Astrocyte (in vitro differentiated cells and primary cell): ENCODE measurements at regions not wholly inside any gene's neighbourhood (a gene's known extent, or its start where the extent isn't known, plus 50 kb on each side); places are given as distances from the start of the nearest gene placed in this dataset.

Experiments
- DNase-seq: peaks from one replicate; pipeline ENCODE4 v3.0.0-alpha.2; 2010; ENCODE audit warnings: low read depth
- FAIRE-seq: peaks from 2 replicates; lab custom pipeline; 2011; peaks lifted over from hg19 to GRCh38; lab: Jason Lieb, UNC
- H2AFZ ChIP-seq: 2 replicates; pipeline ENCODE4 v1.6.0; 2012; ENCODE audit warnings: low read depth, low read length, inconsistent platforms
- H3K27ac ChIP-seq: 2 replicates; pipeline ENCODE4 v1.5.1; 2011; ENCODE audit warnings: low read depth, low read length, inconsistent platforms
- H3K27me3 ChIP-seq: 2 replicates; pipeline ENCODE4 v1.6.0; 2011; ENCODE audit warnings: low read length, inconsistent platforms; ENCODE audit not compliant: insufficient read depth
- H3K36me3 ChIP-seq: 2 replicates; pipeline ENCODE4 v1.5.1; 2011; ENCODE audit warnings: low read length, inconsistent platforms; ENCODE audit not compliant: insufficient read depth
- H3K4me1 ChIP-seq: 2 replicates; pipeline ENCODE4 v1.5.1; 2011; ENCODE audit warnings: low read length, inconsistent platforms; ENCODE audit not compliant: insufficient read depth
- H3K4me2 ChIP-seq: 2 replicates; pipeline ENCODE4 v1.6.0; 2012; ENCODE audit warnings: low read length, inconsistent platforms
- H3K4me3 ChIP-seq: 2 replicates; pipeline ENCODE4 v1.5.1; 2011; ENCODE audit warnings: low read depth, mild to moderate bottlenecking, low read length, inconsistent platforms; ENCODE audit not compliant: insufficient read depth
- H3K79me2 ChIP-seq: 2 replicates; pipeline ENCODE4 v1.6.0; 2012; ENCODE audit warnings: mild to moderate bottlenecking, low read length, inconsistent platforms; ENCODE audit not compliant: insufficient read depth
- H3K9ac ChIP-seq: 2 replicates; pipeline ENCODE4 v1.6.0; 2012; ENCODE audit warnings: mild to moderate bottlenecking, low read length, inconsistent platforms
- H3K9me3 ChIP-seq: 2 replicates; pipeline ENCODE4 v1.5.1; 2012; ENCODE audit warnings: low read depth, mild to moderate bottlenecking, low read length, inconsistent platforms; ENCODE audit not compliant: insufficient read depth
- H4K20me1 ChIP-seq: 2 replicates; pipeline ENCODE4 v1.6.0; 2012; ENCODE audit warnings: low read length, inconsistent platforms; ENCODE audit not compliant: insufficient read depth
- H3K27ac Mint-ChIP-seq: one replicate; pipeline ENCODE4 v1.8.0; 2021; ENCODE audit warnings: mild to moderate bottlenecking, mixed read lengths; ENCODE audit not compliant: unreplicated experiment
- H3K27me3 Mint-ChIP-seq: one replicate; pipeline ENCODE4 v1.8.0; 2021; ENCODE audit warnings: low read depth, mixed read lengths; ENCODE audit not compliant: unreplicated experiment
- H3K36me3 Mint-ChIP-seq: one replicate; pipeline ENCODE4 v1.8.0; 2021; ENCODE audit warnings: low read depth, mixed read lengths; ENCODE audit not compliant: unreplicated experiment
- H3K4me1 Mint-ChIP-seq: one replicate; pipeline ENCODE4 v1.8.0; 2021; ENCODE audit warnings: low read depth, mixed read lengths; ENCODE audit not compliant: unreplicated experiment
- H3K4me3 Mint-ChIP-seq: one replicate; pipeline ENCODE4 v1.8.0; 2021; ENCODE audit warnings: mild to moderate bottlenecking, moderate library complexity, mixed read lengths; ENCODE audit not compliant: unreplicated experiment
- H3K9me3 Mint-ChIP-seq: one replicate; pipeline ENCODE4 v1.8.0; 2021; ENCODE audit warnings: mild to moderate bottlenecking, mixed read lengths; ENCODE audit not compliant: unreplicated experiment
- EZH2 ChIP-seq: IDR thresholded peaks from 2 replicates; pipeline ENCODE4 v1.6.1; 2012; ENCODE audit warnings: mild to moderate bottlenecking, low read length, inconsistent platforms; ENCODE audit not compliant: insufficient read depth
- TF ChIP-seq, protein P1 (sequence below): IDR thresholded peaks from 2 replicates; pipeline ENCODE4 v1.5.1; 2011; ENCODE audit warnings: low read depth, mild to moderate bottlenecking, inconsistent platforms, low read length, moderate library complexity; ENCODE audit not compliant: insufficient read depth

DNA sequence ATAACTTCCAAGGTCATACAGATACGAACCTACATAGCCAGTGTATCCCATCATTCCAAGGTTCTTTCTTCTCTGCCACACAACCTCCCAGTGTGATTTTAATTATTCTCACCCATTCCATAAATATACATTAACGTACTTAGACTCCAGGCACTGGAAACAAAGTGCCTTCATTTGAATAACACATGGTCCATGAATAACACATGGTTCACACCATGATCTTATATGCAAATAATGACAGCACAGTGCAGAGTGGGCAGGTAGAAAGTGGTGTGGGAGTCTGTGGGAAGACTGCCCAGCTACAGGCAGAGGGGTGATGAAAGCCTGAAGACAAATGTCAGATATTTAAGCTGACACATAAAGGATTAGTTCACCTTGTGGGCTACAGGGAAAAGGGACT lies 425.2 kb downstream of the HACE1 start:
- H3K4me3 ChIP-seq = no peak overlapping the region
- H3K27me3 ChIP-seq = no peaks in the 10 kb centered on the region
- no peaks in the 10 kb centered on the region for H3K79me2 ChIP-seq
- no peak for FAIRE-seq
- H3K9me3 ChIP-seq = no peaks in the 10 kb centered on the region
- Mint-ChIP-seq H3K4me3 (no peak overlapping the region), H3K36me3 (no peaks in the 10 kb centered on the region), H3K27me3 (no peaks in the 10 kb centered on the region), H3K27ac (no peak overlapping the region), H3K4me1 (no peaks in the 10 kb centered on the region), H3K9me3 (no peaks in the 10 kb centered on the region)
- H4K20me1 ChIP-seq = no peaks in the 10 kb centered on the region
- no peak for TF ChIP-seq EZH2
- TF ChIP-seq, protein P1, sequence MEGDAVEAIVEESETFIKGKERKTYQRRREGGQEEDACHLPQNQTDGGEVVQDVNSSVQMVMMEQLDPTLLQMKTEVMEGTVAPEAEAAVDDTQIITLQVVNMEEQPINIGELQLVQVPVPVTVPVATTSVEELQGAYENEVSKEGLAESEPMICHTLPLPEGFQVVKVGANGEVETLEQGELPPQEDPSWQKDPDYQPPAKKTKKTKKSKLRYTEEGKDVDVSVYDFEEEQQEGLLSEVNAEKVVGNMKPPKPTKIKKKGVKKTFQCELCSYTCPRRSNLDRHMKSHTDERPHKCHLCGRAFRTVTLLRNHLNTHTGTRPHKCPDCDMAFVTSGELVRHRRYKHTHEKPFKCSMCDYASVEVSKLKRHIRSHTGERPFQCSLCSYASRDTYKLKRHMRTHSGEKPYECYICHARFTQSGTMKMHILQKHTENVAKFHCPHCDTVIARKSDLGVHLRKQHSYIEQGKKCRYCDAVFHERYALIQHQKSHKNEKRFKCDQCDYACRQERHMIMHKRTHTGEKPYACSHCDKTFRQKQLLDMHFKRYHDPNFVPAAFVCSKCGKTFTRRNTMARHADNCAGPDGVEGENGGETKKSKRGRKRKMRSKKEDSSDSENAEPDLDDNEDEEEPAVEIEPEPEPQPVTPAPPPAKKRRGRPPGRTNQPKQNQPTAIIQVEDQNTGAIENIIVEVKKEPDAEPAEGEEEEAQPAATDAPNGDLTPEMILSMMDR = no peak
- no peak overlapping the region for H3K4me2 ChIP-seq
- H3K27ac ChIP-seq = no peak overlapping the region
- H2AFZ ChIP-seq = no peak overlapping the region
- no peak overlapping the region for H3K9ac ChIP-seq
- no peaks in the 10 kb centered on the region for H3K4me1 ChIP-seq
- no peaks in the 10 kb centered on the region for H3K36me3 ChIP-seq
- DNase-seq = no peak

DNA sequence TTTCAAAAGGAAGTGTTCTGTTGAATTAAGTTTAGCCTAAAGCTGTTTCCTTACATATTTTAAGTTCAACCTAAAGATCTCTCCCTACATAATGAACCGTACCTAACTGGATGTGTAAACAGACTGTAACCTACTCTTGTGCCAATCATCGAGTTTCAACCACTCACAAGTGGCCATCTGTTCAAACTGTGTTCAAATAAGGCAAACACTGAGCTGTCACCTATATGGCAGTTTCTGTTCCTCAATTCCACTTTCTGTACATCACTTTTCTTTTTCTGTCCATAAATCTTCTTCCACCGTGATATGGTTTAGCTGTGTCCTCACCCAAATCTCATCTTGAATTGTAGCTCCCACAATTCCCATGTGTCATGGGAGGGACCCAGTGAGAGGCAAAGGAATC lies 428.6 kb downstream of the HACE1 start:
- Histone ChIP-seq H4K20me1 (no peaks in the 10 kb centered on the region), H3K9me3 (no peaks in the 10 kb centered on the region), H3K27me3 (no peaks in the 10 kb centered on the region), H3K4me2 (no peak overlapping the region), H3K4me3 (no peak overlapping the region), H3K27ac (no peak overlapping the region), H3K36me3 (no peaks in the 10 kb centered on the region), H3K9ac (no peak overlapping the region), H3K4me1 (no peaks in the 10 kb centered on the region), H2AFZ (no peak overlapping the region), H3K79me2 (no peaks in the 10 kb centered on the region)
- no peaks in the 10 kb centered on the region for H3K36me3 Mint-ChIP-seq
- no peak overlapping the region for H3K27ac Mint-ChIP-seq
- no peaks in the 10 kb centered on the region for H3K27me3 Mint-ChIP-seq
- TF ChIP-seq EZH2 = no peak
- TF ChIP-seq, protein P1 = no peak
- H3K9me3 Mint-ChIP-seq = no peaks in the 10 kb centered on the region
- no peak overlapping the region for H3K4me3 Mint-ChIP-seq
- no peak for FAIRE-seq
- H3K4me1 Mint-ChIP-seq = no peaks in the 10 kb centered on the region
- no peak for DNase-seq

DNA sequence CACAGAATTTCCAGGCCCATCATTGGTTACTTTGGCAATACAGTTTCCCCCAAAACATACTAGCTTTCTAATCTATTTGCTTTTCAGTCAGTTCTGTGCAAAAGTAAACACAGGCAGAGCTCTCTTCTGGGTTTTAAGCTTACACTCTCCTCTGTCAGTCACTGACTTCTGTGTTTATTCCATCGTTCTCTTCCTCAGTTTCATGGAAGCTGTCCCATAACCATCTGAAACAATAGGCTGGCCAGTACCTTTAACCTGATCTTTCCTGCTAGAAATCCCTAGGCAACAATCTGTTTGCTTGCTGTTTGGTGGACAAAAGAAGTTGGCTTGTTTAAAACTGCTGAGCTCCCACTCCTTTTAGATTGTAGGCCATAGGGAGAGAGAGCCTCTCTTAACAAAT lies 431.5 kb downstream of the HACE1 start:
- H2AFZ ChIP-seq = no peak overlapping the region
- H3K9me3 Mint-ChIP-seq = no peaks in the 10 kb centered on the region
- FAIRE-seq = no peak
- no peaks in the 10 kb centered on the region for H3K27me3 ChIP-seq
- no peak overlapping the region for H3K9ac ChIP-seq
- H3K36me3 Mint-ChIP-seq = no peaks in the 10 kb centered on the region
- no peaks in the 10 kb centered on the region for H4K20me1 ChIP-seq
- H3K4me3 Mint-ChIP-seq = no peak overlapping the region
- H3K4me1 ChIP-seq = no peaks in the 10 kb centered on the region
- H3K4me2 ChIP-seq = no peak overlapping the region
- no peak overlapping the region for H3K27ac Mint-ChIP-seq
- H3K36me3 ChIP-seq = no peaks in the 10 kb centered on the region
- DNase-seq = no peak
- H3K27me3 Mint-ChIP-seq = no peaks in the 10 kb centered on the region
- H3K4me3 ChIP-seq = no peak overlapping the region
- H3K4me1 Mint-ChIP-seq = no peaks in the 10 kb centered on the region
- H3K79me2 ChIP-seq = no peaks in the 10 kb centered on the region
- TF ChIP-seq, protein P1 = no peak
- TF ChIP-seq EZH2 = no peak
- no peak overlapping the region for H3K27ac ChIP-seq
- H3K9me3 ChIP-seq = no peaks in the 10 kb centered on the region
